MM.1S (cell line): ENCODE measurements at regions not wholly inside any gene's neighbourhood (a gene's known extent, or its start where the extent isn't known, plus 50 kb on each side); places are given as distances from the start of the nearest gene placed in this dataset.

Experiments
- DNase-seq: peaks from one replicate; pipeline ENCODE4 v3.0.0-alpha.2; 2015
- H2AFZ ChIP-seq: fragments of 300-600 bp; sonication (generic); 2 replicates; pipeline ENCODE4 v1.6.0; 2016; ENCODE audit warnings: antibody characterized with exemption, low read length
- H3F3A ChIP-seq: fragments of 300-600 bp; sonication (generic); 2 replicates; pipeline ENCODE4 v1.6.1; 2016; ENCODE audit warnings: mild to moderate bottlenecking, antibody characterized with exemption, low read length, moderate library complexity, mixed read lengths; ENCODE audit not compliant: insufficient read depth
- H3K27ac ChIP-seq: fragments of 300-600 bp; sonication (generic); 2 replicates; pipeline ENCODE4 v1.5.1; 2016; ENCODE audit warnings: mild to moderate bottlenecking, low read length
- H3K27me3 ChIP-seq: fragments of 300-600 bp; sonication (generic); replicated peaks from 2 replicates; pipeline ENCODE4 v1.6.0; 2016; ENCODE audit warnings: low read length; ENCODE audit not compliant: insufficient read depth
- H3K36me3 ChIP-seq: fragments of 300-600 bp; sonication (generic); replicated peaks from 2 replicates; pipeline ENCODE4 v1.6.1; 2016; ENCODE audit warnings: mild to moderate bottlenecking, low read length, mixed read lengths; ENCODE audit not compliant: insufficient read depth
- H3K4me1 ChIP-seq: fragments of 300-600 bp; sonication (generic); 2 replicates; pipeline ENCODE4 v1.6.1; 2016; ENCODE audit warnings: low read length, mixed read lengths
- H3K4me2 ChIP-seq: fragments of 300-600 bp; sonication (generic); 2 replicates; pipeline ENCODE4 v1.6.0; 2016; ENCODE audit warnings: low read depth, low read length
- H3K4me3 ChIP-seq: fragments of 300-600 bp; sonication (generic); 2 replicates; pipeline ENCODE4 v1.5.1; 2016; ENCODE audit warnings: low read length, mixed read lengths
- H3K79me2 ChIP-seq: fragments of 300-600 bp; sonication (generic); 2 replicates; pipeline ENCODE4 v1.6.1; 2016; ENCODE audit warnings: mixed run types, low read length, mixed read lengths
- H3K9ac ChIP-seq: fragments of 300-600 bp; sonication (generic); 2 replicates; pipeline ENCODE4 v1.6.1; 2016; ENCODE audit warnings: low read length, mixed read lengths
- H3K9me2 ChIP-seq: fragments of 300-600 bp; sonication (generic); replicated peaks from 2 replicates; pipeline ENCODE4 v1.6.1; 2016; ENCODE audit warnings: mild to moderate bottlenecking, low read length, mixed read lengths; ENCODE audit not compliant: insufficient read depth
- H3K9me3 ChIP-seq: fragments of 300-600 bp; sonication (generic); replicated peaks from 2 replicates; pipeline ENCODE4 v1.6.1; 2016; ENCODE audit warnings: mild to moderate bottlenecking, low read length, mixed read lengths; ENCODE audit not compliant: insufficient read depth
- H4K20me1 ChIP-seq: fragments of 300-600 bp; sonication (generic); 2 replicates; pipeline ENCODE4 v1.6.1; 2016; ENCODE audit warnings: mild to moderate bottlenecking, low read length, moderate library complexity, mixed read lengths; ENCODE audit not compliant: insufficient read depth
- CTCF ChIP-seq: fragments of 300-600 bp; sonication (generic); IDR thresholded peaks from 2 replicates; pipeline ENCODE4 v1.5.1; 2016; ENCODE audit warnings: antibody characterized with exemption, low read length, mixed read lengths
- EZH2 ChIP-seq: fragments of 300-600 bp; sonication (generic); optimal IDR thresholded peaks from 2 replicates; pipeline ENCODE3; 2017; ENCODE audit warnings: low read depth, mild to moderate bottlenecking, antibody characterized with exemption, low read length, mixed read lengths
- EZH2phosphoT487 ChIP-seq: fragments of 300-600 bp; sonication (generic); IDR thresholded peaks from 2 replicates; pipeline ENCODE4 v1.6.1; 2018; ENCODE audit warnings: antibody characterized with exemption, low read length

DNA sequence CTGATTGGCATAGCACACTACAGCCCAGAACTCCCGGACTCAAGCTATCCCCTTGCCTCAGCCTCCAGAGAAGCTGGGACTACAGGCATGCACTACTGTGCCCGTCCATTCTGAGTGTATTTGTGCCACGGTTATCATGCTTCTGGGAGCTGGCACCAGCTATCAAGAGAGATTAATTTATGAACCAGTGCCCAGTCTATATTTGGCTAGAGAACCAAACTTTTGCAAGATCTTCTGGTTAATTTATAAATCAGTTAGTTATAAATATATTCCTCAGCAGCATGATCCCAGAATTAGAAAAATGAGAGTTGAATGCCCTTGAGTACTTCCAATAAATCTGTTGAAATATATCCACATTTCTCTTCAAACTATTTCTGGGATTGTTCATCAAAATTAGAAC, 67.5 kb upstream of the OR5AN1 start:
- no peaks in the 10 kb centered on the region for H3K27me3 ChIP-seq
- H3K4me3 ChIP-seq: no peak overlapping the region
- H3K4me1 ChIP-seq: no peaks in the 10 kb centered on the region
- no peak for TF ChIP-seq EZH2phosphoT487
- no peak for TF ChIP-seq EZH2
- TF ChIP-seq CTCF: no peak
- no peak overlapping the region for H3K9ac ChIP-seq
- H3K9me2 ChIP-seq: no peaks in the 10 kb centered on the region
- H3K9me3 ChIP-seq: no peaks in the 10 kb centered on the region
- no peaks in the 10 kb centered on the region for H3F3A ChIP-seq
- no peaks in the 10 kb centered on the region for H3K79me2 ChIP-seq
- no peaks in the 10 kb centered on the region for H3K36me3 ChIP-seq
- no peak for DNase-seq
- H2AFZ ChIP-seq: no peak overlapping the region
- no peak overlapping the region for H3K4me2 ChIP-seq
- no peak overlapping the region for H3K27ac ChIP-seq
- H4K20me1 ChIP-seq: no peaks in the 10 kb centered on the region

DNA sequence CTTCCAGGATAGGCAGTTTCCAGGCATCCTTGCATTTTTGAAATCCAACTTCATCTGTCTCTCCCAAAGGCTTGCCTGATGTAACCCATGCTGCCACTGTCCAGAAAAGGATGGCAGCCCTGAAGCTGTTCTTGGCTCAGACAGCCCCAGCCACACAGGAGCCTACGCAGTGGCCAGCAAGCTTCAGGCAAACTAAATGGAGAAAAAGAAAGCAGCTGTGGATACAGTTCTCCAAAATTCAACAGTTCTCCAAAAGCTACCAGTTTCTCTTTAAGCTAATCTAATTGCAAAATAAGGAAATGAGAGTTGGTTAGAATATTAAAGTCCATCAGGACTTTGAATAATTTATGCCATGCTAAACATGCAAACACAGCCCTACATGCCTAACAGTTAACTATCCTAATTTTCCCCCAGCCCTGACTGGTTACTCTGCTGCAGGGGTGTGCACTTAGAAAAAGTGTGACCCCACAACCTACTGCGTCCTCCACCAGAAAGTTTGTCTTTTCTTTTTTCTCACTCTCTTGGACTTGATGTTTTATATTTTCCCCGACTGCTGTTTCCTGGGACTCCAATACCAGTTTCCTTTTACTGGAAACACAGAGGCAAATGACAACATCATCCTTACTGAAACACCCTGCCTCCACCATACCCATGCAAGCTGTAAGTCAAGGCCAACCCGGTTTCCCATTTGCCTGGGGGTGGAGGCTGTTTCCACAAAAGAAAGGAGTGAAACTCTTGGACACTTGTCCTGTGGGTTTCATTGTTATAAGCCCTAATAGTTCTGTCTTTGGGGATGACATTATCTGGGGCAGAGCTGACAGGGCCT, 69.1 kb upstream of the OR5AN1 start:
- H3K9me3 ChIP-seq: no peaks in the 10 kb centered on the region
- no peaks in the 10 kb centered on the region for H3F3A ChIP-seq
- no peaks in the 10 kb centered on the region for H3K9me2 ChIP-seq
- H3K4me3 ChIP-seq: no peak overlapping the region
- H2AFZ ChIP-seq: no peak overlapping the region
- TF ChIP-seq CTCF (no peak), EZH2 (no peak), EZH2phosphoT487 (no peak)
- H3K27me3 ChIP-seq: no peaks in the 10 kb centered on the region
- DNase-seq: no peak
- no peak overlapping the region for H3K9ac ChIP-seq
- no peaks in the 10 kb centered on the region for H4K20me1 ChIP-seq
- H3K4me1 ChIP-seq: no peaks in the 10 kb centered on the region
- no peaks in the 10 kb centered on the region for H3K36me3 ChIP-seq
- H3K27ac ChIP-seq: no peak overlapping the region
- no peaks in the 10 kb centered on the region for H3K79me2 ChIP-seq
- no peak overlapping the region for H3K4me2 ChIP-seq

- no peak overlapping the region for H3K4me2 ChIP-seq
- H3K9ac ChIP-seq: no peak overlapping the region
- H3K4me3 ChIP-seq: no peak overlapping the region
- no peaks in the 10 kb centered on the region for H3K9me2 ChIP-seq
- no peaks in the 10 kb centered on the region for H3K36me3 ChIP-seq
- H3F3A ChIP-seq: no peaks in the 10 kb centered on the region
- H3K79me2 ChIP-seq: no peaks in the 10 kb centered on the region
- no peak for TF ChIP-seq CTCF
- H3K27me3 ChIP-seq: no peaks in the 10 kb centered on the region
- H3K9me3 ChIP-seq: no peaks in the 10 kb centered on the region
- no peak for DNase-seq
- H2AFZ ChIP-seq: no peak overlapping the region
- H3K4me1 ChIP-seq: peaks cover 5% of the 10 kb centered on the region; the same call in 1 of the 2 replicates
- H4K20me1 ChIP-seq: no peaks in the 10 kb centered on the region
- H3K27ac ChIP-seq: no peak overlapping the region
These were observed 72.9 kb upstream of the OR5AN1 start for GRCh38 chr11:59285716-59286260.
